Endothelial cell of umbilical vein (primary cell): ENCODE measurements at regions not wholly inside any gene's neighbourhood (a gene's known extent, or its start where the extent isn't known, plus 50 kb on each side); places are given as distances from the start of the nearest gene placed in this dataset.

Experiments used
- BruUV-seq: library from RNA; stranded (reverse); fragments of 400-500 nt; replicated peaks from 2 replicates; lab custom pipeline; 2021; lab: Mats Ljungman, UMichigan
- CTCF ChIA-PET: fragments of 300-600, 350-600 bp; sonication (Branson Sonifier 250); formaldehyde crosslinking; loops from one replicate; lab custom pipeline; 2021; ENCODE audit warnings: antibody characterized with exemption, inconsistent platforms; lab: Charles Lee
- POLR2A ChIA-PET: fragments of 300-600, 350-600 bp; sonication (Branson Sonifier 250); formaldehyde crosslinking; loops from one replicate; lab custom pipeline; 2021; ENCODE audit warnings: antibody characterized with exemption, inconsistent platforms; lab: Charles Lee
- DNase-seq: peaks from one replicate; pipeline ENCODE4 v3.0.0-alpha.2; 2011; ENCODE audit warnings: low read depth, low spot score
- FAIRE-seq: peaks from 2 replicates; lab custom pipeline; 2011; peaks lifted over from hg19 to GRCh38; lab: Jason Lieb, UNC
- H2AFZ ChIP-seq: 2 replicates; pipeline ENCODE4 v1.6.0; 2012; ENCODE audit warnings: low read depth, low read length, control low read depth, inconsistent platforms
- H3K27ac ChIP-seq: 2 replicates; pipeline ENCODE4 v1.5.1; 2011; ENCODE audit warnings: low read depth, mild to moderate bottlenecking, control low read depth, low read length, moderate library complexity; ENCODE audit not compliant: insufficient read depth
- H3K27me3 ChIP-seq, 2 experiments: 2 replicates each; pipeline versions ENCODE4 v1.6.0 to v1.6.1; 2011; ENCODE audit warnings: low read length in 2 of 2, mixed read lengths in 1 of 2; ENCODE audit not compliant: control insufficient read depth in 2 of 2, insufficient read depth in 2 of 2
- H3K36me3 ChIP-seq, 2 experiments: 2 replicates in 1 of 2; 3 replicates in 1 of 2; pipeline ENCODE4 v1.5.1; 2011; ENCODE audit warnings: low read length in 2 of 2, mild to moderate bottlenecking in 1 of 2, moderate library complexity in 1 of 2; ENCODE audit not compliant: control insufficient read depth in 2 of 2, insufficient read depth in 2 of 2; ENCODE audit errors: extremely low read depth in 1 of 2
- H3K4me1 ChIP-seq: 3 replicates; pipeline ENCODE4 v1.5.1; 2011; ENCODE audit warnings: mild to moderate bottlenecking, low read length; ENCODE audit not compliant: control insufficient read depth, insufficient read depth; ENCODE audit errors: extremely low read depth
- H3K4me2 ChIP-seq: 2 replicates; pipeline ENCODE4 v1.6.1; 2011; ENCODE audit warnings: low read length, control low read depth, mixed read lengths; ENCODE audit not compliant: insufficient read depth
- H3K4me3 ChIP-seq, 3 experiments: fragments of 200-600 bp in 1 of 3; sonication (generic), shearing (Covaris generic) in 1 of 3; replicated peaks in 1 of 3; 2 replicates each; pipeline ENCODE4 v1.5.1; 2011 to 2016; ENCODE audit warnings: control low read depth in 3 of 3, low read length in 3 of 3, mild to moderate bottlenecking in 2 of 3, inconsistent platforms in 1 of 3, low read depth in 1 of 3, moderate library complexity in 1 of 3; ENCODE audit not compliant: insufficient read depth in 1 of 3
- H3K79me2 ChIP-seq: 2 replicates; pipeline ENCODE4 v1.6.0; 2012; ENCODE audit warnings: low read length, inconsistent platforms; ENCODE audit not compliant: control insufficient read depth, insufficient read depth
- H3K9ac ChIP-seq: replicated peaks from 2 replicates; pipeline ENCODE3; 2011; ENCODE audit warnings: low read length, control low read depth; ENCODE audit not compliant: insufficient read depth; ENCODE audit errors: extremely low read depth
- H3K9me1 ChIP-seq: replicated peaks from 3 replicates; pipeline ENCODE4 v1.6.0; 2011; ENCODE audit warnings: mild to moderate bottlenecking, low read length; ENCODE audit not compliant: control insufficient read depth, insufficient read depth; ENCODE audit errors: extremely low read depth
- H3K9me3 ChIP-seq: replicated peaks from 2 replicates; pipeline ENCODE4 v1.5.1; 2012; ENCODE audit warnings: low read length, inconsistent platforms; ENCODE audit not compliant: control insufficient read depth, insufficient read depth
- H4K20me1 ChIP-seq: replicated peaks from 2 replicates; pipeline ENCODE3; 2011; ENCODE audit warnings: mild to moderate bottlenecking, low read length; ENCODE audit not compliant: control insufficient read depth, insufficient read depth; ENCODE audit errors: extremely low read depth
- EZH2 ChIP-seq: IDR thresholded peaks from 2 replicates; pipeline ENCODE4 v1.6.1; 2012; ENCODE audit warnings: borderline replicate concordance, low read depth, mild to moderate bottlenecking, moderate library complexity, low read length, inconsistent platforms; ENCODE audit not compliant: severe bottlenecking
- FOS ChIP-seq: IDR thresholded peaks from 2 replicates; pipeline ENCODE4 v1.6.1; 2011; ENCODE audit warnings: mild to moderate bottlenecking, low read length, moderate library complexity, borderline replicate concordance; ENCODE audit not compliant: insufficient read depth
- GATA2 ChIP-seq: IDR thresholded peaks from 2 replicates; pipeline ENCODE4 v1.7.0; 2011; ENCODE audit warnings: low read depth, mild to moderate bottlenecking, moderate library complexity, mixed read lengths, low read length; ENCODE audit not compliant: insufficient read length, insufficient read depth
- JUN ChIP-seq: IDR thresholded peaks from 2 replicates; pipeline ENCODE4 v1.6.1; 2011; ENCODE audit warnings: borderline replicate concordance, low read depth; ENCODE audit not compliant: insufficient read length, insufficient read depth
- MAX ChIP-seq: IDR thresholded peaks from 2 replicates; pipeline ENCODE4 v1.6.1; 2011; ENCODE audit not compliant: insufficient read depth, insufficient read length
- MYC ChIP-seq: IDR thresholded peaks from one replicate; pipeline ENCODE4 v1.6.1; 2011; ENCODE audit warnings: mild to moderate bottlenecking, low read depth, low read length
- POLR2A ChIP-seq: IDR thresholded peaks from 2 replicates; pipeline ENCODE4 v1.6.1; 2012; ENCODE audit warnings: low read depth, mild to moderate bottlenecking, control low read depth, low read length
- POLR2AphosphoS5 ChIP-seq: IDR thresholded peaks from 2 replicates; pipeline ENCODE4 v1.6.1; 2012; ENCODE audit warnings: low read depth, mild to moderate bottlenecking, control low read depth, low read length, moderate library complexity; ENCODE audit not compliant: insufficient read depth
- dilution Hi-C: fragments of 300-500 bp; cut with MboI; formaldehyde crosslinking; loops from one replicate; pipeline ENCODE4 v1.15.0; 2019; ENCODE audit warnings: low sequenced_read_pairs; ENCODE audit not compliant: extremely low pct_ligation_motif_present
- intact Hi-C: fragments of 100-400 bp; cut with micrococcal nuclease; formaldehyde crosslinking; loops from one replicate; pipeline ENCODE4 v1.10.0; 2022
- TF ChIP-seq, protein P1 (sequence below), 2 donors: IDR thresholded peaks; 1 replicate in 1 of 2; 2 replicates in 1 of 2; pipeline ENCODE4 v1.5.1; 2011; ENCODE audit warnings: low read length in 2 of 2, mild to moderate bottlenecking in 2 of 2, moderate library complexity in 2 of 2, control low read depth in 1 of 2, inconsistent platforms in 1 of 2, low read depth in 1 of 2; ENCODE audit not compliant: insufficient read depth in 1 of 2; ENCODE audit errors: extremely low read depth in 1 of 2

GRCh38 chr15:70497661-70498060 is 265.7 kb downstream of the UACA start:
- FAIRE-seq, result no peak
- intact Hi-C loops (no loop called here), dilution Hi-C loops (no loop called here)
- POLR2A ChIA-PET, result no interaction called here
- no peak for TF ChIP-seq FOS
- TF ChIP-seq MYC, result no peak
- H3K9ac ChIP-seq, result no peak overlapping the region
- no peaks in the 10 kb centered on the region for H4K20me1 ChIP-seq
- no peaks in the 10 kb centered on the region for H3K27me3 ChIP-seq
- BruUV-seq, result no TSS peak
- H3K27ac ChIP-seq, result no peak overlapping the region
- no peaks in the 10 kb centered on the region for H3K79me2 ChIP-seq
- H3K4me1 ChIP-seq, result peaks cover 5% of the 10 kb centered on the region
- H2AFZ ChIP-seq, result no peak overlapping the region
- H3K4me3 ChIP-seq, result no peak overlapping the region
- no peak overlapping the region for H3K4me2 ChIP-seq
- DNase-seq, result no peak
- no peaks in the 10 kb centered on the region for H3K9me1 ChIP-seq
- no peaks in the 10 kb centered on the region for H3K9me3 ChIP-seq
- H3K36me3 ChIP-seq, result no peaks in the 10 kb centered on the region
- CTCF ChIA-PET, result interaction anchor here (1.0 kb wide), 2 partner anchors 9 to 31 kb away, joined by 3 to 4 read pairs; no protein-coding TSS in a partner anchor

- Histone ChIP-seq H3K27ac (no peak overlapping the region), H3K4me2 (no peak overlapping the region), H3K27me3 (no peaks in the 10 kb centered on the region), H3K4me3 (no peak overlapping the region), H3K9me1 (no peaks in the 10 kb centered on the region), H3K9ac (no peak overlapping the region), H4K20me1 (no peaks in the 10 kb centered on the region), H2AFZ (no peak overlapping the region), H3K79me2 (no peaks in the 10 kb centered on the region), H3K9me3 (no peaks in the 10 kb centered on the region), H3K4me1 (peaks cover 8% of the 10 kb centered on the region), H3K36me3 (no peaks in the 10 kb centered on the region)
- intact Hi-C loops (no loop called here), dilution Hi-C loops (no loop called here)
- ChIA-PET POLR2A (interaction anchor here (0.7 kb wide), 1 partner anchor 10 kb away, joined by 3 read pairs; no protein-coding TSS in a partner anchor), CTCF (interaction anchor here (0.9 to 1.7 kb wide), 5 partner anchors 8 to 141 kb away, joined by 3 to 4 read pairs (median 4); no protein-coding TSS in a partner anchor)
- no TSS peak for BruUV-seq
- DNase-seq, result no peak
- no peak for TF ChIP-seq FOS
- TF ChIP-seq, protein P1, sequence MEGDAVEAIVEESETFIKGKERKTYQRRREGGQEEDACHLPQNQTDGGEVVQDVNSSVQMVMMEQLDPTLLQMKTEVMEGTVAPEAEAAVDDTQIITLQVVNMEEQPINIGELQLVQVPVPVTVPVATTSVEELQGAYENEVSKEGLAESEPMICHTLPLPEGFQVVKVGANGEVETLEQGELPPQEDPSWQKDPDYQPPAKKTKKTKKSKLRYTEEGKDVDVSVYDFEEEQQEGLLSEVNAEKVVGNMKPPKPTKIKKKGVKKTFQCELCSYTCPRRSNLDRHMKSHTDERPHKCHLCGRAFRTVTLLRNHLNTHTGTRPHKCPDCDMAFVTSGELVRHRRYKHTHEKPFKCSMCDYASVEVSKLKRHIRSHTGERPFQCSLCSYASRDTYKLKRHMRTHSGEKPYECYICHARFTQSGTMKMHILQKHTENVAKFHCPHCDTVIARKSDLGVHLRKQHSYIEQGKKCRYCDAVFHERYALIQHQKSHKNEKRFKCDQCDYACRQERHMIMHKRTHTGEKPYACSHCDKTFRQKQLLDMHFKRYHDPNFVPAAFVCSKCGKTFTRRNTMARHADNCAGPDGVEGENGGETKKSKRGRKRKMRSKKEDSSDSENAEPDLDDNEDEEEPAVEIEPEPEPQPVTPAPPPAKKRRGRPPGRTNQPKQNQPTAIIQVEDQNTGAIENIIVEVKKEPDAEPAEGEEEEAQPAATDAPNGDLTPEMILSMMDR (IDR thresholded peaks at IDR 0.05; ENCODE audit: extremely low read depth in 1 of 2, insufficient read depth in 1 of 2, low read depth in 1 of 2, low read length in 2 of 2), result no peak
- TF ChIP-seq POLR2AphosphoS5, result no peak
- no peak for TF ChIP-seq MYC
- no peak for TF ChIP-seq MAX
- no peak for TF ChIP-seq GATA2
- no peak for TF ChIP-seq EZH2
- no peak for TF ChIP-seq JUN
- no peak for TF ChIP-seq POLR2A
- no peak for FAIRE-seq
Observed at GRCh38 chr15:70495991-70496599, 267.3 kb downstream of the UACA start.
